H1 (cell line): ENCODE measurements at regions not wholly inside any gene's neighbourhood (a gene's known extent, or its start where the extent isn't known, plus 50 kb on each side); places are given as distances from the start of the nearest gene placed in this dataset.

ENCODE experiments used
- CTCF ChIA-PET: fragments of 300-600 bp; sonication (Branson Sonifier 250); formaldehyde crosslinking; loops from one replicate; lab custom pipeline; 2021; ENCODE audit not compliant: partially characterized antibody; lab: Charles Lee
- POLR2A ChIA-PET: fragments of 300-600 bp; sonication (Branson Sonifier 250); formaldehyde crosslinking; loops from one replicate; lab custom pipeline; 2021; ENCODE audit warnings: inconsistent platforms; ENCODE audit not compliant: partially characterized antibody; lab: Charles Lee
- DNase-seq, 2 experiments: peaks; one replicate each; pipeline versions ENCODE4 v3.0.0 to v3.0.0-alpha.2; 2010 to 2022; ENCODE audit warnings: low spot score in 2 of 2, low read depth in 1 of 2, mixed read lengths in 1 of 2
- FAIRE-seq: peaks from 2 replicates; lab custom pipeline; 2011; peaks lifted over from hg19 to GRCh38; lab: Jason Lieb, UNC
- H2AFZ ChIP-seq: 2 replicates; pipeline ENCODE4 v1.8.1; 2012; ENCODE audit warnings: low read length, inconsistent platforms
- H2AK5ac ChIP-seq: 2 replicates; pipeline ENCODE4 v1.6.1; 2013; ENCODE audit warnings: low read depth, low read length
- H2BK120ac ChIP-seq: replicated peaks from 2 replicates; pipeline ENCODE3; 2013; ENCODE audit warnings: low read depth, low read length, inconsistent platforms
- H2BK12ac ChIP-seq: 2 replicates; pipeline ENCODE4 v1.6.1; 2013; ENCODE audit warnings: low read depth, low read length
- H2BK15ac ChIP-seq: 2 replicates; pipeline ENCODE4 v1.6.1; 2013; ENCODE audit warnings: low read length
- H2BK20ac ChIP-seq: 2 replicates; pipeline ENCODE4 v1.6.1; 2013; ENCODE audit warnings: low read length
- H2BK5ac ChIP-seq: 2 replicates; pipeline ENCODE4 v1.6.1; 2013; ENCODE audit warnings: low read depth, low read length
- H3K14ac ChIP-seq: 2 replicates; pipeline ENCODE4 v1.6.1; 2013; ENCODE audit warnings: inconsistent platforms; ENCODE audit not compliant: insufficient read length
- H3K18ac ChIP-seq: 2 replicates; pipeline ENCODE4 v1.6.1; 2013; ENCODE audit warnings: low read length; ENCODE audit errors: extremely low read depth
- H3K23ac ChIP-seq: 2 replicates; pipeline ENCODE4 v1.6.1; 2013; ENCODE audit warnings: inconsistent platforms; ENCODE audit not compliant: insufficient read length
- H3K23me2 ChIP-seq: 2 replicates; pipeline ENCODE4 v1.6.1; 2013; ENCODE audit warnings: low read depth, low read length
- H3K27ac ChIP-seq: 2 replicates; pipeline ENCODE4 v1.6.1; 2011; ENCODE audit warnings: low read depth, low read length, inconsistent platforms
- H3K27me3 ChIP-seq, 4 experiments: replicated peaks in 1 of 4; 1 replicate in 1 of 4; 2 replicates in 3 of 4; pipeline versions ENCODE4 v1.6.1 to v1.8.1; 2011 to 2013; ENCODE audit warnings: low read length in 3 of 4, mild to moderate bottlenecking in 3 of 4, inconsistent platforms in 2 of 4, mixed read lengths in 2 of 4, moderate library complexity in 1 of 4; ENCODE audit not compliant: control insufficient read depth in 3 of 4, insufficient read depth in 3 of 4; ENCODE audit errors: extremely low read depth in 1 of 4
- H3K36me3 ChIP-seq, 4 experiments: 2 replicates each; pipeline versions ENCODE4 v1.6.1 to v1.8.1; 2011 to 2013; ENCODE audit warnings: mild to moderate bottlenecking in 4 of 4, low read length in 3 of 4, moderate library complexity in 2 of 4, control low read depth in 1 of 4, inconsistent platforms in 1 of 4; ENCODE audit not compliant: insufficient read depth in 4 of 4, control insufficient read depth in 2 of 4
- H3K4ac ChIP-seq: replicated peaks from 2 replicates; pipeline ENCODE3; 2013; ENCODE audit warnings: low read length, low read depth, mixed read lengths, inconsistent platforms; ENCODE audit not compliant: insufficient read length
- H3K4me1 ChIP-seq, 4 experiments: replicated peaks in 1 of 4; 1 replicate in 1 of 4; 2 replicates in 3 of 4; pipeline versions ENCODE4 v1.6.1 to v1.8.1; 2011 to 2013; ENCODE audit warnings: low read length in 3 of 4, inconsistent platforms in 2 of 4, mixed read lengths in 1 of 4; ENCODE audit not compliant: insufficient read depth in 4 of 4, control insufficient read depth in 3 of 4
- H3K4me2 ChIP-seq, 2 experiments: 2 replicates each; pipeline versions ENCODE4 v1.6.1 to v1.8.1; 2011 to 2013; ENCODE audit warnings: low read depth in 2 of 2, low read length in 2 of 2, control low read depth in 1 of 2, inconsistent platforms in 1 of 2, mild to moderate bottlenecking in 1 of 2; ENCODE audit not compliant: insufficient read depth in 1 of 2
- H3K4me3 ChIP-seq, 4 experiments: fragments of 200-600, 300-600 bp in 1 of 4; sonication (generic), shearing (Covaris generic), sonication (Bioruptor Twin) in 1 of 4; 2 replicates each; pipeline versions ENCODE4 v1.5.1 to v1.8.1; 2011 to 2016; ENCODE audit warnings: low read length in 4 of 4, low read depth in 3 of 4, control low read depth in 2 of 4, inconsistent platforms in 2 of 4, mild to moderate bottlenecking in 2 of 4, mixed read lengths in 1 of 4, moderate library complexity in 1 of 4; ENCODE audit not compliant: insufficient read depth in 2 of 4; ENCODE audit errors: extremely low read depth in 1 of 4
- H3K56ac ChIP-seq: replicated peaks from 2 replicates; pipeline ENCODE3; 2013; ENCODE audit warnings: low read depth, mild to moderate bottlenecking, mixed read lengths, low read length, inconsistent platforms; ENCODE audit not compliant: insufficient read length
- H3K79me1 ChIP-seq: 2 replicates; pipeline ENCODE4 v1.6.1; 2013; ENCODE audit warnings: low read depth, low read length, control low read depth
- H3K79me2 ChIP-seq, 2 experiments: 2 replicates each; pipeline versions ENCODE4 v1.6.1 to v1.8.1; 2012 to 2013; ENCODE audit warnings: low read length in 2 of 2, mild to moderate bottlenecking in 2 of 2, inconsistent platforms in 1 of 2; ENCODE audit not compliant: insufficient read depth in 2 of 2, control insufficient read depth in 1 of 2
- H3K9ac ChIP-seq, 4 experiments: replicated peaks in 1 of 4; 1 replicate in 1 of 4; 2 replicates in 3 of 4; pipeline versions ENCODE4 v1.6.1 to v1.8.1; 2011 to 2013; ENCODE audit warnings: low read depth in 3 of 4, low read length in 3 of 4, control low read depth in 2 of 4, mild to moderate bottlenecking in 2 of 4, moderate library complexity in 2 of 4, inconsistent platforms in 1 of 4; ENCODE audit errors: extremely low read depth in 1 of 4
- H3K9me3 ChIP-seq, 2 experiments: 2 replicates each; pipeline versions ENCODE4 v1.6.1 to v1.8.1; 2012 to 2013; ENCODE audit warnings: mild to moderate bottlenecking in 2 of 2, moderate library complexity in 2 of 2, control low read depth in 1 of 2, inconsistent platforms in 1 of 2, low read depth in 1 of 2, low read length in 1 of 2, mixed read lengths in 1 of 2; ENCODE audit not compliant: insufficient read depth in 2 of 2
- H4K20me1 ChIP-seq, 2 experiments: replicated peaks in 1 of 2; 2 replicates each; pipeline versions ENCODE3 to v1.8.1; 2011 to 2013; ENCODE audit warnings: inconsistent platforms in 2 of 2, low read length in 2 of 2, mild to moderate bottlenecking in 1 of 2; ENCODE audit not compliant: insufficient read depth in 2 of 2, control insufficient read depth in 1 of 2
- H4K5ac ChIP-seq: 2 replicates; pipeline ENCODE4 v1.6.1; 2013; ENCODE audit warnings: low read length, low read depth, mixed read lengths, inconsistent platforms; ENCODE audit not compliant: insufficient read length
- H4K8ac ChIP-seq: 2 replicates; pipeline ENCODE4 v1.8.0; 2013; ENCODE audit warnings: mild to moderate bottlenecking, moderate library complexity, low read length, inconsistent platforms; ENCODE audit not compliant: insufficient read depth; ENCODE audit errors: extremely low read depth
- H4K91ac ChIP-seq: replicated peaks from 2 replicates; pipeline ENCODE3; 2013; ENCODE audit warnings: low read length, mixed read lengths, inconsistent platforms; ENCODE audit not compliant: insufficient read length
- GABPA ChIP-seq: IDR thresholded peaks from 2 replicates; pipeline ENCODE4 v1.6.1; 2011; ENCODE audit warnings: mild to moderate bottlenecking, low read length, moderate library complexity, borderline replicate concordance; ENCODE audit not compliant: insufficient read depth
- GTF2F1 ChIP-seq: IDR thresholded peaks from 2 replicates; pipeline ENCODE4 v1.6.1; 2012; ENCODE audit warnings: low read depth, low read length, improper control_type of control experiment, borderline replicate concordance
- HDAC6 ChIP-seq: IDR thresholded peaks from one replicate; pipeline ENCODE4 v1.7.1; 2012; ENCODE audit warnings: low read depth, mild to moderate bottlenecking, inconsistent platforms, low read length, moderate library complexity
- MAX ChIP-seq: IDR thresholded peaks from 2 replicates; pipeline ENCODE4 v1.6.1; 2012; ENCODE audit warnings: inconsistent platforms
- POLR2AphosphoS5 ChIP-seq: IDR thresholded peaks from 2 replicates; pipeline ENCODE4 v1.6.1; 2011; ENCODE audit warnings: low read depth, low read length
- SAP30 ChIP-seq: fragments of 300-600 bp; sonication (generic); IDR thresholded peaks from 2 replicates; pipeline ENCODE4 v1.7.1; 2012; ENCODE audit warnings: low read length, moderate library complexity, mild to moderate bottlenecking, inconsistent platforms; ENCODE audit not compliant: insufficient read depth, insufficient replicate concordance
- SIRT6 ChIP-seq: IDR thresholded peaks from one replicate; pipeline ENCODE4 v1.7.1; 2012; ENCODE audit warnings: low read length, inconsistent platforms
- SIX5 ChIP-seq: IDR thresholded peaks from 2 replicates; pipeline ENCODE4 v1.6.1; 2011; ENCODE audit warnings: mild to moderate bottlenecking, low read depth, low read length
- SP1 ChIP-seq: IDR thresholded peaks from 2 replicates; pipeline ENCODE4 v1.6.1; 2011; ENCODE audit warnings: low read depth, low read length
- TCF12 ChIP-seq: IDR thresholded peaks from 2 replicates; pipeline ENCODE4 v1.6.1; 2011; ENCODE audit warnings: low read depth, mild to moderate bottlenecking, low read length
- TEAD4 ChIP-seq: IDR thresholded peaks from 2 replicates; pipeline ENCODE4 v1.6.1; 2012; ENCODE audit warnings: low read depth, low read length, inconsistent platforms, mixed read lengths
- USF2 ChIP-seq: IDR thresholded peaks from 2 replicates; pipeline ENCODE4 v1.6.1; 2011; ENCODE audit warnings: low read length, improper control_type of control experiment
- WGBS, 2 experiments: shearing (Covaris generic) in 1 of 2; methylation state at CpG; one replicate each; pipeline versions ENCODE4 v1.1.6 to v1.1.7; 2013 to 2015; ENCODE audit warnings: low lambda C conversion rate in 2 of 2, mixed read lengths in 2 of 2, inconsistent platforms in 1 of 2, low coverage in 1 of 2, missing lambda C conversion rate in 1 of 2; ENCODE audit not compliant: insufficient replicate concordance in 2 of 2, insufficient coverage in 1 of 2, insufficient read length in 1 of 2; ENCODE audit errors: extremely low coverage in 1 of 2, missing lambda C conversion rate in 1 of 2; 5-methylcytosine and 5-hydroxymethylcytosine counted together
- TF ChIP-seq, protein P1 (sequence below): IDR thresholded peaks from 2 replicates; pipeline ENCODE4 v1.6.1; 2011; ENCODE audit warnings: low read depth, mild to moderate bottlenecking, low read length; ENCODE audit not compliant: insufficient read depth

GRCh38 chr18:27636576-27637085, 451.5 kb upstream of the CHST9 start:
- POLR2A ChIA-PET: no interaction called here
- no peak overlapping the region for H3K18ac ChIP-seq
- H3K56ac ChIP-seq: no peak overlapping the region
- no peaks in the 10 kb centered on the region for H3K79me2 ChIP-seq
- H2AK5ac ChIP-seq: no peak overlapping the region
- no peaks in the 10 kb centered on the region for H3K9me3 ChIP-seq
- H2BK5ac ChIP-seq: no peak overlapping the region
- H2BK15ac ChIP-seq: no peak overlapping the region
- CTCF ChIA-PET: interaction anchor here (1.7 kb wide), 1 partner anchor 8 kb away, joined by 3 read pairs; no protein-coding TSS in a partner anchor
- no peak overlapping the region for H3K23ac ChIP-seq
- H4K5ac ChIP-seq: no peak overlapping the region
- H3K27ac ChIP-seq: no peak overlapping the region
- no peak overlapping the region for H3K9ac ChIP-seq
- 90% methylated on average over 9 of the region's 9 CpGs; no CpG with 5 or more reads in 1 of the 2 experiments for WGBS, 2 experiments
- H2BK12ac ChIP-seq: no peak overlapping the region
- no peak overlapping the region for H2BK20ac ChIP-seq
- no peak overlapping the region for H2AFZ ChIP-seq
- H2BK120ac ChIP-seq: no peak overlapping the region
- no peak overlapping the region for H3K14ac ChIP-seq
- H3K4me2 ChIP-seq: no peak overlapping the region
- H3K27me3 ChIP-seq: no peaks in the 10 kb centered on the region
- no peak overlapping the region for H3K4me3 ChIP-seq
- no peaks in the 10 kb centered on the region for H3K23me2 ChIP-seq
- FAIRE-seq (no peak), DNase-seq (no peak)
- no peak overlapping the region for H3K4ac ChIP-seq
- no peak overlapping the region for H4K91ac ChIP-seq
- no peak overlapping the region for H4K8ac ChIP-seq
- H4K20me1 ChIP-seq: no peaks in the 10 kb centered on the region
- no peaks in the 10 kb centered on the region for H3K36me3 ChIP-seq
- H3K79me1 ChIP-seq: no peaks in the 10 kb centered on the region
- no peaks in the 10 kb centered on the region for H3K4me1 ChIP-seq
- TF ChIP-seq SP1 (no peak), TCF12 (no peak), SIX5 (no peak), USF2 (no peak), SIRT6 (no peak), SAP30 (no peak), HDAC6 (no peak), MAX (no peak), POLR2AphosphoS5 (no peak), TEAD4 (no peak), GABPA (no peak), GTF2F1 (no peak)
- TF ChIP-seq, protein P1, sequence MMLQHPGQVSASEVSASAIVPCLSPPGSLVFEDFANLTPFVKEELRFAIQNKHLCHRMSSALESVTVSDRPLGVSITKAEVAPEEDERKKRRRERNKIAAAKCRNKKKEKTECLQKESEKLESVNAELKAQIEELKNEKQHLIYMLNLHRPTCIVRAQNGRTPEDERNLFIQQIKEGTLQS: no peak
